Left cardiac atrium (tissue), 4 donors: ENCODE measurements at regions not wholly inside any gene's neighbourhood (a gene's known extent, or its start where the extent isn't known, plus 50 kb on each side); places are given as distances from the start of the nearest gene placed in this dataset.
"Not testable (repeated sequence)": the region's sequence is repeated elsewhere in the genome, so short reads cannot be mapped to it uniquely, and the experiment has no call there.

Experiments
- ATAC-seq, 2 donors: fragments of 200-7000 bp; cut with Tn5 transposase; one replicate each; pipeline ENCODE4 v1.9.1; 2020; ENCODE audit warnings: mild to moderate bottlenecking in 2 of 2, moderate library complexity in 2 of 2
- DNase-seq: peaks from one replicate; pipeline ENCODE4 v3.0.0-alpha.2; 2020
- intact Hi-C, 2 donors: fragments of 100-400 bp; cut with DNase I; formaldehyde crosslinking; loops; one replicate each; pipeline versions ENCODE4 v1.14.1 to v1.15.1; 2022 to 2023
- donor health status: DM: no; HTN: yes; CAD: no.
- donor health status: DM: no; HTN: yes; CAD: no; lungs with severe emphysema.
- donor health status: DM: yes; HTN: yes; CAD: no.
- donor health status: Dilated cardiomyopathy.

GRCh38 chr1:224839648-224840300, 89.7 kb upstream of the DNAH14 start:
- ATAC-seq, intact Hi-C loops, DNase-seq: not testable (repeated sequence)

GRCh38 chr1:224841803-224842202, 87.7 kb upstream of the DNAH14 start:
- ATAC-seq, DNase-seq, intact Hi-C loops: not testable (repeated sequence)

- DNase-seq (no peak), ATAC-seq (no peak)
- intact Hi-C loops = no loop called here
Observed at GRCh38 chr1:224846119-224846907, 83.2 kb upstream of the DNAH14 start.

GRCh38 chr1:224850446-224850845, 79.0 kb upstream of the DNAH14 start:
- ATAC-seq = no peak
- no peak for DNase-seq
- intact Hi-C loops = loop anchor here (2.0 to 5.0 kb wide), 2 partner anchors 208 to 336 kb away; no protein-coding TSS in a partner anchor

GRCh38 chr1:224851210-224851847, 78.1 kb upstream of the DNAH14 start:
- ATAC-seq = peak; percentile 61 to 71
- intact Hi-C loops = loop anchor here (2.0 to 5.0 kb wide), 2 partner anchors 209 to 337 kb away; no protein-coding TSS in a partner anchor
- DNase-seq = peak; percentile 52

- ATAC-seq = peak; percentile 11 to 44
- no peak for DNase-seq
- intact Hi-C loops = loop anchor here (2.0 to 5.0 kb wide), 3 partner anchors 207 to 337 kb away; no protein-coding TSS in a partner anchor
Observed at GRCh38 chr1:224851848-224852261, 77.6 kb upstream of the DNAH14 start.

GRCh38 chr1:224852901-224853568, 76.4 kb upstream of the DNAH14 start:
- intact Hi-C loops = loop anchor here (2.0 to 5.0 kb wide), 2 partner anchors 208 to 211 kb away; no protein-coding TSS in a partner anchor
- DNase-seq (no peak), ATAC-seq (peak in 1 of 2 donors; percentile 48)

GRCh38 chr1:224856973-224857372, 72.5 kb upstream of the DNAH14 start:
- ATAC-seq (no peak), DNase-seq (no peak)
- intact Hi-C loops = no loop called here

GRCh38 chr1:224859651-224860050, 69.8 kb upstream of the DNAH14 start:
- ATAC-seq = no peak
- intact Hi-C loops = no loop called here
- no peak for DNase-seq

- DNase-seq (no peak), ATAC-seq (no peak)
- intact Hi-C loops = no loop called here
Observed at GRCh38 chr1:224860488-224861338, 68.8 kb upstream of the DNAH14 start.

- DNase-seq = no peak
- no peak for ATAC-seq
- intact Hi-C loops = no loop called here
Observed at GRCh38 chr1:224861339-224861716, 68.1 kb upstream of the DNAH14 start.

- no peak for DNase-seq
- intact Hi-C loops = no loop called here
- ATAC-seq = no peak
Observed at GRCh38 chr1:224863486-224863885, 66.0 kb upstream of the DNAH14 start.

- ATAC-seq (no peak), DNase-seq (no peak)
- intact Hi-C loops = no loop called here
Observed at GRCh38 chr1:224864006-224864405, 65.5 kb upstream of the DNAH14 start.

GRCh38 chr1:224865510-224865909, 64.0 kb upstream of the DNAH14 start:
- no peak for DNase-seq
- ATAC-seq = no peak
- intact Hi-C loops = no loop called here

- intact Hi-C loops = no loop called here
- no peak for DNase-seq
- no peak for ATAC-seq
Observed at GRCh38 chr1:224866940-224867339, 62.5 kb upstream of the DNAH14 start.

- no peak for DNase-seq
- no peak for ATAC-seq
- intact Hi-C loops = no loop called here
Observed at GRCh38 chr1:224867715-224868114, 61.8 kb upstream of the DNAH14 start.

GRCh38 chr1:224872832-224873433, 56.5 kb upstream of the DNAH14 start:
- intact Hi-C loops = no loop called here
- ATAC-seq = no peak
- DNase-seq = no peak
